ENCODE measurements at regions not wholly inside any gene's neighbourhood (a gene's known extent, or its start where the extent isn't known, plus 50 kb on each side); places are given as distances from the start of the nearest gene placed in this dataset.

DNA sequence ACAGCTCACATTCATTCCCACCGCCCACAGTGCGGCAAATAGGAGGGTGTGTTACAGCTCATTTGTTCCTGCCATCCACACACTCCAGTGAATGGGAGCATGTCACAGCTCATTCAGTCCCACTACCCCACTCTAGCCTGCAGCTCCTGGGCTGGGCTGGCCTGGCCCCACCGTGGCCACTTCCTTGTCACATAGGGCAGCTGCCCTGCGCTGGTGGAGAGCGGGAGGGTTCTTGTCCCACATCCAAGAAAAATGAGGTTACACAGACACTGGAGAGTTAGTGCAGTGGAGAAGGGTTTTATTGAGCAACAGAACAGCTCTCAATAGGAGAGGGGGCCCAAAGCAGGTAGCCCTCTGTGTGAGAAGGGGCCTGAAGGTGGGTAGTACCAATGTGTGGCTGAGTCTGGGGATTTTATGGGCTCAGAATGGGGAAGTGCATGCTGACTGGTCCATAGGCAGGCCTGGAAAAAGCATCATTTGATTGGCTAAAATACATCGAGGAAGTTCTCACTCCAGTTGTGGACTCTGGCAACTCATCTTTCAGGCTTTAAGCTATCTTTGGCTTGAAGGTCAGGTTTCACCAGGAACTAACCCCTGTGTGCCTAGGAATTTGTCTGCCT lies 249.7 kb downstream of the ETAA1 start:
- 38% methylated on average over 6 of the region's 6 CpGs for WGBS (ENCODE audit: low lambda C conversion rate)
- in situ Hi-C loops (cut with HindIII; ENCODE audit: extremely low pct_ligation_motif_present, low pct_unique_long_range_greater_than_20kb) (no loop called here), intact Hi-C loops (cut with micrococcal nuclease; ENCODE audit: unreplicated experiment) (no loop called here)
- no peak for DNase-seq (ENCODE audit: low spot score)
- no peak overlapping the region for H3K4me2 ChIP-seq (ENCODE audit: low read depth, low read length)
- FAIRE-seq = no peak
- H3K4me3 ChIP-seq (replicated peaks in 1 of 3; ENCODE audit: insufficient read depth in 1 of 3, low read depth in 2 of 3, low read length in 3 of 3) = no peak overlapping the region
- no peak for ATAC-seq
- no peak overlapping the region for H3K9ac ChIP-seq (ENCODE audit: insufficient read depth, low read depth, low read length)
- H3K27ac ChIP-seq (ENCODE audit: extremely low read length, insufficient read depth, low read length) = no peak overlapping the region
- no peak overlapping the region for H2AFZ ChIP-seq (ENCODE audit: low read length)
- TF ChIP-seq EP300 (IDR thresholded peaks at IDR 0.05; ENCODE audit: low read depth in 2 of 2, low read length in 2 of 2) = no peak
- no peak for TF ChIP-seq EP300 (CRISPR knock-in tag; IDR thresholded peaks at IDR 0.05; ENCODE audit: borderline replicate concordance)
- TF ChIP-seq POLR2A (IDR thresholded peaks at IDR 0.05; ENCODE audit: insufficient read depth in 1 of 2, low read depth in 2 of 2, low read length in 2 of 2) = no peak
- TF ChIP-seq SPEN (CRISPR knock-in tag; IDR thresholded peaks at IDR 0.05; ENCODE audit: low read depth) = no peak
- no peak for TF ChIP-seq RBM39 (IDR thresholded peaks at IDR 0.05; ENCODE audit: low read depth, low read length, poor library complexity, severe bottlenecking)
- no peak for TF ChIP-seq SMARCE1 (IDR thresholded peaks at IDR 0.05; ENCODE audit: borderline replicate concordance)
- no peak for TF ChIP-seq NFAT5 (CRISPR knock-in tag; IDR thresholded peaks at IDR 0.05)
- H3K4me1 ChIP-seq (ENCODE audit: insufficient read depth, low read length) = no peaks in the 10 kb centered on the region
- no peaks in the 10 kb centered on the region for H3K9me3 ChIP-seq (ENCODE audit: low read length)
- BruUV-seq (replicated peaks) = no TSS peak
- ChIA-PET CTCF (ENCODE audit: low intra/inter-chr PET ratio, low total read pairs) (no interaction called here), POLR2A (no interaction called here)
- no peaks in the 10 kb centered on the region for H3K27me3 ChIP-seq (ENCODE audit: control insufficient read depth in 1 of 2, insufficient read depth in 2 of 2, low read length in 2 of 2)
- H3K36me3 ChIP-seq (replicated peaks in 1 of 2; ENCODE audit: control insufficient read depth in 1 of 2, insufficient read depth in 2 of 2, low read length in 2 of 2) = no peaks in the 10 kb centered on the region
- H3K79me2 ChIP-seq (ENCODE audit: insufficient read depth, low read length) = no peaks in the 10 kb centered on the region
- H4K20me1 ChIP-seq (ENCODE audit: insufficient read depth, low read length) = no peaks in the 10 kb centered on the region
